GM21737 (cell line): ENCODE measurements at regions not wholly inside any gene's neighbourhood (a gene's known extent, or its start where the extent isn't known, plus 50 kb on each side); places are given as distances from the start of the nearest gene placed in this dataset.
"Not testable (repeated sequence)": the region's sequence is repeated elsewhere in the genome, so short reads cannot be mapped to it uniquely, and the experiment has no call there.

Experiments
- ATAC-seq: cut with Tn5 transposase; IDR thresholded peaks from one replicate; pipeline ENCODE4 v1.9.1; 2021; ENCODE audit warnings: mild to moderate bottlenecking, moderate library complexity; ENCODE audit not compliant: unreplicated experiment

DNA sequence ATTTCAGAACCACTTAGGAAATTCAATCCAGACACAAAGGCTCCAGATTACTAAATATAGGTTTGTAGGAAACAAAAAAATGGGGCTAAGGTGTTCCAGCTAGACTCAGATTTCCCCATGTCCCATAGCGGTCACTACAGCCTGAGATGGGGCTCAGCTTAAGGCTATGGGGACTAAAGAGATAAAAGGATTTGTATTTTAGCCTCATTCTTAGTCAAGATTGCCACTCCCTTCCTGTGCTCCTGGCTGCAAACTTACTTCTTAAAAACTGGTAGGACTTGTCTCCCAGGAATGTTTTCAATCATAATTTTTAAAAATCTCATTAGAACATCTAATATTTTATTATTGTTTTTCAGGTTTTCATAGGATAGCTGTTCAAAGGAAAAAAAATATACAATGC lies 253.8 kb upstream of the DAB2 start:
- ATAC-seq: no peak

DNA sequence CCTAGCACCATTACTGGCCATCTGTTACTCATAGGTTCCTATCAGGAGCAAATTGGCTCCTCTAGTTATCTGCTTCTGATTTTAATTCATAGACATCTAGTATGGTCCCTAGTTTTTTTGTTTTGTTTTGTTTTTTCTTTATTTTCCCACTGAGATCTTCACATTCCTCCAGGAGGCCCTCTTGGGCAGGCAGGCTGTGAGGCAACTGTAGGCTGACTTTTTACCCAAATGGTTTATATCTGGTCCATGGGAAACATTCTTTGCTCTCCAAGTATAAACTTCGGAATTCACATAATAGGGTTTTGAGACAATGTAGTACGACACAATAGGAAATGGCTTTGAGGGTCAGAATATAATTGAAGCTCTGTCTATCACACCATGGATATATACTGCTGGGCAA lies 250.9 kb upstream of the DAB2 start:
- no peak for ATAC-seq

DNA sequence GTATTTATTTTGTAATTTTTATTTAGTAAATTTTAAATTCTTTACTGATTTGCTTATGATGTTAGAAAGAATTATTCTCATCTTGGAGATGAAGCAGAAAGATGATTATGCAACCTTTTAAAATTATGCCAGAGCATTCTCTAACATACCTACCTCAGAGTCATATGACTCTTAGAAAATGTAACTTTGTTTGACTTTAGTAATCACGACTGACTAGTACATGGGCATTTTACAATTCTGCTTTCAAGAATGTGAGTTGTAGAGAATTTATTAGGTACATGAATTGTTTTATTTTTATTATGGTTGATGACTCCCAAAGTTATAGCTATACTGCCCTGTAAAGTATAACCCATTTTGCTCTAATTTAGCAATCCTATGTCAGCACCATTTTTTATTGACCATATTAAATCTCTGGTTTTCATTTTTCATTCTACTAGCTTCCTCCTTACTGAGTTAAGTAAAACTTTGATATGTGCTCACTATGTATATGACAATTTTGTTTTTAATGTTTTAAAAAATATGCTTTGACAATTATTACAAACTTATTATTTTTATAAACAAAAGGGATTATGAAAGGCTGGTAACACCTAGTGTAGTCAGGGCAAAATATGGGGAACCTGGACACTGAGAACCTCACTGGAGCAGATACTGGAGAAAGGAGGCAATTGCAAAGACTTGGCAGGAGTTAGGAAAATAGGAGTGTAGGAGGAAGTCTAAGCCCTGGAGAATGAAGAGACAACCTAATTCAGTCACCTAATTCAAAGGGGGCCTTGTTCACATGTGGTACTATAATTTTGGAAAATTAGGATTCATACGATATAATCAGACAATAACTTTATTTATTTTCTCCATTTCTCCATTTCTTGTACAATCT lies 249.7 kb upstream of the DAB2 start:
- no peak for ATAC-seq

DNA sequence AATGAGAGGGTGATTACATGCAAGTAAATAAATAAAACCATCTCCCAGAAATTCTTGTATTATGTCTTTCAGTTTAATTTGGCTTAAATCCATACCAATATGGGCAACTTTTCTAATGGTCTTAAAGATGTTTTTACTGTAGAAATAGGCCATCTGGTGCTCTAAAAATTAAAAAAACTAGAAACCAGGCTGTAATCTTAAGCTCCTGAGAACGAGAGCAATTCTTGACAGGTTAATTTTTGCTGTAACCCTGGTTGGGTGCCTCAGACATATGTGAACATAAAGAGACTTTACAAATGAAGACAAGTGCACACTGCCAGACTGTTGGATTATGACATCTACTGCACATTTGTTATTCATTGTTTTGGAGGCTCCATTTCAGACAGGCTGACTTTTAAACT lies 246.8 kb upstream of the DAB2 start:
- ATAC-seq: no peak

DNA sequence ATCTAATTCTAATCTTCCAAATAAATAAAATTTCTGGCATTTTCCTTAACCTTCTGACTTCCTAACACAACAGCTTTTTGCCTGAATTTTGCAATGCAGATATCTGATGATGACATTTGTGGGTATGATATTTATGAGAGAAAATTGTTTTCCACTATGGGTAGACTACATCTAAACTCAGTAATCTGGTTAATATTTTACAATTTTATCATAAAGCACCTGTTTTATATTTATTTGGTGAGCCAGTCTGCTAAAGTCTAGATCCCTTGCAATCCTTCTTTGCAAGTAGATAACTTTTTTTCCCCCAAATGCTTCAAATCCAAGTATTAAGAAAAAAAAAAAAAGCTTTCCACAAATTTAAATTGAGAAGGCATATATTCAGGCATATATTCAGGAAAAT lies 246.2 kb upstream of the DAB2 start:
- ATAC-seq: no peak

DNA sequence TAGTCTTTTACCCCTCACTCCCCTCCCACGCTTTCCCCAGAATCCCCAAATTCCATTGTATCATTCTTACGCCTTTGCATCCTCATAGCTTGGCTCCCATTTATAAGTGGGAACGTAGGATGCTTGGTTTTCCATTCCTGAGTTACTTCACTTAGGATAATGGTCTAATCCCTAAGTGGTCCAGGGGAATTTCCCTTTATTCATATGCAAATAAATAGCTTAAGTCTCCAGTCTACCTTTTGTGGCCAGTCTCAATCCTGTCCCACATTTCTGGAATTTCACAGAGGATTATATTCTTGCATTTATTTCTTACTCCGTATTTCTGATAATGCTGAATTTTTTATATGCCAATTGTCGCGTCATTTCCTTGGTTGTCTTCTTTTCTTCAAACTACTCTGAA lies 245.6 kb upstream of the DAB2 start:
- no peak for ATAC-seq

DNA sequence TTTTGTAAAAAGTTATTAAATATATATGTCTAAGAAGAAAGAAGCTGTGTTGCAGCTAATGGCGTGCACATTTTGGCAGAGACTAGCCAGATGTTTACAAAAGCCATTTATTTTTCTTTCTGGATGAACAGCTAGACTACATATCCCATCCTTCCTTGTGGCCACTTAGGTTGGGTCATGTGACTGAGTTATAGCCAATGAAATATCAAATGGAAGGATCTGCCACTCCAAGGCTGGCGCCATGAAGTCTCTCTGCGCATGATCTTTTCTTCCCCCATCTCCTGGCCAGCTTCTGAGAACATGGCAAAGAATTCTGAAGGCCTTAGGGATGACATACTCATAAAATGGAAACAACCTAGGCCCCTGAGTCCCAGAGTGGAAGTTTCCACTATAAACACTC lies 244.2 kb upstream of the DAB2 start:
- ATAC-seq: no peak

DNA sequence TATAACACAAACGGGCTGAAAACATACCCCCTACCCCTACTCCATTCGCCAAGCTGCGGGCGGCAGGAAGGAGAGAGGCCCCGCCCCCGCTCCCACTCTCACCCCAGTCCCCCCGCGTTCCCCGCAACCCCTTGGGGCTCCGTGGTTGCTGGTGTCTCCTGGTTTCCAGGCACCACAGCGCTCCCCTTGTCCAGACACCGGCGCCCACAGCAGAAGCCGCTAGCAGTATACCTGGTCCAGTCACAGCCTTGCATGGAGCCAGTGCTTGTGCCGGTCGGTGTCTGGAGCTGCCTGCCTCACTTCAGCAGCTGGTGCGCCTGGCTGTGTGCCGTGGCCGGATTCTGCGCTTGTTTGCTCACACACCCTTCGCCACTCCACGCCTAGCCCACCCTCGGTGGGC lies 240.5 kb upstream of the DAB2 start:
- ATAC-seq: no peak

DNA sequence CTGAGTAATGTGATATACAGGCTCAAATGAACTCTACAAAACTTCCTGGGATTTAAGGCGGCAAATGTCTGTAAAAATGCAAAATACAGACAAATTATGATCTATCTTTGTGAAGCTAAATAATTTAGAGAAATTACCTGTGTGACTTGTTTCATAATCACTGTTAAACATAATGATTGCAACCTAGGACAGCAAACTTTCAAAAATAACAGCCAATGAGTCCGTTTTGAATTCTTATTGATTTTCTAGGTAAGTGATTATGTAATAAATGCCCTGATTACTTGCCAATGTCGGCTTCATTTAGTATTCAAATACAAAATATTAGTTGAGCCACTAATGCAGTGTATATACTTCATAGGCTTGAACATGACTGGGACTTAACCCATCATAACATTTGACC lies 238.2 kb upstream of the DAB2 start:
- ATAC-seq: no peak

DNA sequence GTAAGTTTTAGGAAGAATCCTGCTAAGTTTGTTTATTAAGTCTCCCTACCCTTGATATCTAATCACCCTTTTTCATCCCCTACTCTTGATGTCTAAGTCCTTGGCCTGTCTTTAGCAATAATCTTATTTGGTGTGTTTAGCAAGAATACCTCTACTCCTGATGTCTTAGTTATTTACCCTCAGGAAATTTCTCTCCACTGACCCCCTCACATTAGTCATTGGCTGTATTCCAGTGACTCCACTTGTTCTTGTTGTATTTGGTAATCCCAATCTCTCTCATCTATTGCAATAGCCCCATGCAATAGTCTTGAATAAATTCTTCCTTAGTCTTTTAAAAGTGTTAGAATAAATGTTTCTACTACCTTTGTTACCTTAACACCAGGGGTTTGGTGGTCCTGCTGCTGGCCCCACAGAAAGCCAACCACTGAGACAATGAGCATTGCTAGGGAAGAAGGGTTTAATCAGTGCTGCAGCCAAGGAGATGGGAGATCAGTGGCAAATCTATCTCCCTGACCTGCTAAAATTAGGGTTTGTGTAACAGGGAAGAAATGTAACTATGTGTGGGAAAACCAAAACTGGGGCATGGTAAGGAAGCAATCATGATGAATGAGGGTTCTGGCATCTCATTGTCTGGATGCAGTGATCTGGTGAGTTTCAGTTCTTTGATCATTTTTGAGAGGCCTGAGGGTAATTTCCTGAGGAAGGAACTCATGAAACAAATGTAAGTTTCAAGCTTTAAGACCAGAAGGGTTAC lies 236.4 kb upstream of the DAB2 start:
- no peak for ATAC-seq

DNA sequence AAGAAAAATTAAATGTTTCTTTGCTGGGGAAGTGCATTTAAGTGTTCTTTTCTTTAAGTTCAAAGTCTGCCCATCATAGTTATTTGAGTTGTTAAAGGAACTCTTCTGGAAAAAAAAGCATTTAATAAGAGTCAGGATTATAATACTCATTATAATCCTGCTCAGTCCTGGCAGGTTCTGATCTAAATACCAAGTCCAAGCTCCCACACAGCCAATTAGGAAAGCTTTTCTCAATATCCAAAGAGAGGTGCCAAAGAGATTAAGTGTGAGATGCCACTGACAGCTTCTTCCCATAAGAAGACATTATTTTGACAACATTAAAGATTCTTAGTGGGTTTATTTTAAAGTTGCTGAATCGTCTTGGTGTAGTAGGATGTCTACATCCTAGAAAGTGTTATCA lies 235.2 kb upstream of the DAB2 start:
- no peak for ATAC-seq

DNA sequence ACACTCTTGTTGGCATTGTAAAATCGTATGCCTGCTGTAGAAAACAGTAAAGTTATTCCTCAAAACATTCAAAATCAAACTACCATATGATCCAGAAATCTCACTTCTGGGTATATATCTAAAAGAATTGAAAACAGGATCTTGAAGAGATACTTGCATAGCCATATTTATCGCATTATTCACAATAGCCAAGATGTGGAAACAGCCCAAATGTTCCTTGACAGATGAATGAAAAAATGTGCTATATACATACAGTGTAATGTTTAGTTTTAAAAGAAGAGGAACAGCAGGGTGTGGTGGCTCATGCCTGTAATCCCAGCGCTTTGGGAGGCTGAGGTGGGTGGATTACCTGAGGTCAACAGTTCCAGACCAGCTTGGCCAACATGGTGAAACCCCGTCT lies 234.1 kb upstream of the DAB2 start:
- ATAC-seq: no peak

DNA sequence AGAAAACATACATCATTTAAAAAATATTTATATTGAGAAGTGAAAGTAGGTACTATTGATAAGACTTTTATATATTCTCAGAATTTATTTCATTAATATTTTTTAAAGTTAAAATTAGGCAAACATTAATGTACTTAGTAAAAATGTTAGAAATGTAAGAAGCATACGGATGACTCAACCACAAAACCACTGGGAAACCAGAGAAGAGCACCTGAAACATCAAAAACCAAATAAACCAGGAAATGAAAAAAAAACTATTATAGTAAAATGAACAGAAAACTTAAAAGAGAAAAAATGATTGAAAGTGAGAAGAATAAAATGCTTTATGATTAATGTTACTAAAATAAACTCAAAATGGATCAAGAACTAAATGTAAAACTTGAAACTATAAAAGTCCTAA lies 233.2 kb upstream of the DAB2 start:
- peak; percentile 67 for ATAC-seq

DNA sequence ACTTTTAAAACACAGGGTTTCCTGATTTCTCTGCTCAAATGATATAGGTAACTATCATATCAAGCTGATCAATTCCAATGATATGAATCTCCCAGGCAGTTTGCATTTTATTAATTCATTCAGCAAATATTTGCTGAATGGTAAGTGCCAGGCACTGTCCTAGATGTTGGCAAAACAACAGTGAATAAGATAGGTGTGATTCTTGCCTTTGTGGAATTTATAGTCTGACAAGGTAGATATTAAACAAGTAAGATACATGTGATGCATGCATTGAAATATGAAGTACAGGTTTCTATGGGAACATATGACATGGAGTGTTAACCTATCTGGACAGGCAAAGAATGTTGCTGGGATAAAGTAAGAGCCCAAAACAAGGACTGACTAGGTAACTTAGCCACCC lies 231.8 kb upstream of the DAB2 start:
- ATAC-seq: no peak

DNA sequence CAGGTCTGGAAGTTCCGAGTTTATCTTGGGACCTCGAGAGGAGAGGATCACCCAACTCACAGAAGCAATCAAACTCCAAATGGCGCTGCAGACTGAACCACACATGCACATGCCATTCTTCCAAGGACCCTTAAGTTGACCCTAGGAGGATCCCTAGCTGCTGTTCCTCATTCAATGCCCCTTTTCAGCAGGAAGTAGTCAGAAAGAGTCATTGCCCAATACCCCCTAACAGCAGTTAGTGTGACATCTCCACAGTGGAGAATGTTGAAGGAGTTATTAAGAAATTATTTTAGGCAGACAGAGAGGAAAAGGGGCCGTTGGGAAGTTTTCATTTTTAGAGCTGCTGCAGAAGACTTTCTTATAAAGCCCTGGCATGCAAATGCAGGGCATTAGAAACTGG lies 229.9 kb upstream of the DAB2 start:
- no peak for ATAC-seq

DNA sequence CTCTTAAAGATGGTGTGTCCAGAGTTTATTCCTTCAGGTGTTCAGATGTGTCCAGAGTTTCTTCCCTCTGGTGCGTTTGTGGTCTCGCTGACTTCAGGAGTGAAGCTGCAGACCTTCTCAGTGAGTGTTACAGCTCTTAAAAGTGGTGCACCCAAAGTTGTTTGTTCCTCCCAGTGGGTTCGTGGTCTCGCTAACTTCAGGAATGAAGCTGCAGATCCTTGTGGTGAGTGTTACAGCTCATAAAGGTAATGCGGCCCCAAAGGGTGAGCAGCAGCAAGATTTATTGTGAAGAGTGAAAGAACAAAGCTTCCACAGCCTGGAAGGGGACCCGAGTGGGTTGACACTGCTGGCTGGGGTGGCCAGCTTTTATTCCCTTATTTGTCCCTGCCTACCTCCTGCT lies 227.7 kb upstream of the DAB2 start:
- ATAC-seq: not testable (repeated sequence)

DNA sequence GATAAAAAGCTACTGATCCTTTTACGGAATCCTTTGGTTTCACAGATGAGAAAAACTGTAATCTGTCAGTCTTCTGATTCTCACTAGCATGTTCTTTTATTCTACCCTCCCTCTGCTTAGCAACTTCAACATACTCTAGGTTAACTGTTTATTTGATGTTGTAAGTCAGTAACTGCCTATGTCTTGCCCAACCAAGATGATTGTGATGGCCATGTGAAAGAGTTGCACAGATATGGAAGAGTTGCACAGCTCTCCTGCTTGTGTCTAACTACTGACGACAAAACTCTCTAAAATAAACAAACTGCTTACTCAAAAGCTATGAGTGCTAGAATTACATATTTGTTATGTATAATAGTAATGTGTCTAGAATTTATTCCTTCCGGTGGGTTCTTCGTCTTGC lies 227.3 kb upstream of the DAB2 start:
- ATAC-seq: no peak

DNA sequence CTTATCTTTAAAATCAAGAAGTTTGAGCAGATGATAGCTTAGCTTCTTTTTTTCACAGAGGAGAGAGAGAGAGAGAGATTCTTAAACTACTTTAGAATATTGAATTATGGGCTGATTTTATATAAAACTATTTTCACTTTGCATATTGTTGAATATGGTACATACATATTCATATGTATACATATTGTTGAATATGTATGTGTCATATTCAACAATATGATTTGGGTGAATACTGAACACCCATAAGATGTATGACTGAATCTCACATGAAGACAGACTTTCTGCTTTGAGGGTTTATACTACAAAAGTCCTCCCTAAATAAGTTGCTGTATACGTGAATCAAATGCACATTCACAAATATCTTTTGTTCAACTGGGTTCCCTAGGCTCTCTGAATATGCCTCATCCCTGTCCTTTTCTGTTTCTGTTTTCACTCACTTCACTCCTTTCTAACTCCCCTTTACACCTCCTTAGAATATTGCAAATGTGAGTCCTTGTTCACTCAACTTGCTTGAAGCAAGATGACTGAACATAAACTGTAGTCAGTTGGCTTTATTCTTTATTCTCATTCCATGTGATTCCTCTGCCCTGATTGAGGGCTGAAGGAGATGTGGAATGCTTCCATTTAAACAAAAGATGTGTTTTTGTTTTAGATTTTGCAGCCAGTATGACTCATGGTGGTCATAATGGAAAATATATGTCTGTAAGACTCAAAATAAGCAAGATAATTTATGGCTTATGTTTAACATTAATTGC lies 225.4 kb upstream of the DAB2 start:
- no peak for ATAC-seq

DNA sequence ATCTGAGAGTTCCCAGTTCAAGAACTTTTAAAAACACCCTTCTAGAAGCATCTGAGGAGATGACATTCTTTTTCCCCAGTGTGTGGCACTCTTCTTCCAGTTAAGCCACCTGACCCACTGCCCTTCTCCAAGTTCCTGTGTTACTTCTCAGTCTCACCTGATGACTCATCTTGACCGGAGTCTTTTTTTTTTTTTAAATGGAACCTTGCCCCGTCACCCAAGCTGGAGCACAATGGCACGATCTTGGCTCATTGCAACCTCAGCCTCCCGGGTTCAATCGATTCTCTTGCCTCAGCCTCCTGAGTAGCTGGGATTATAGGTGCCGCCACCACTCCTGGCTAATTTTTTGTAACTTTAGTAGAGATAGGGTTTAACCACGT lies 224.1 kb upstream of the DAB2 start:
- no peak for ATAC-seq

DNA sequence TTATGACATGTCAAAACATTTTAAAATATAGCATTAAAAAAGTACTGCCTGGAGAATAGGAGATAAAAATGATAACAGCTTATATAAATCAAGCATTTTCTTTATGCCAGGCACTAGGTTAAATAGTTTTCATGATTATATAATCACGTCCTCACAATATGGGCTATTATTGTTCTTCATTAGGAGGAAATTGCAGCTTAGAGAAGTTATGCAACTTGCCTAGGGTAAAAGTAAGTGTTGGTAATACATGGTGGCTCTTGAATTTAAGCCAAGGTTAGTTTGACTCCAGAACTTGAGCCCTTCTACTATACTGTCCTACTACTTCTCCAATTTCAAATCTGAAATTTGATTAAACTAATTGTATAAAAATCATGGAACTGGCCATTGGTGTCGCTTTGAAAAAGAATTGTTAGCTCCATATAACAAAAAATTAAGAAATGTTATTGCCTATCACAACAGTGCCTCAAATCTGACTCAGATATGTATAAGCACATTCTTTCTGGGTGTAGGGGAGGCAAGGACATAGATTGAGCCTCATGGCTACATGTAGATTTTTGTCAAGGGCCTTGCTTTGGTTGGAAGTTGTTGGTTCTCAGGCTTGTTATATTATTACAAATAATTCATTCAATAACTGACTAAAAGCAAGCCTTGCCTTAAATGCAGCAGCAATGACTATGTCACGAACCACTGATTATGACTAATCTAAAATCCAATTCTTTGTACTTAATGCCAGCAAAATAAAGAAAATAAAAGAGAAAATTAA lies 223.5 kb upstream of the DAB2 start:
- ATAC-seq: no peak

DNA sequence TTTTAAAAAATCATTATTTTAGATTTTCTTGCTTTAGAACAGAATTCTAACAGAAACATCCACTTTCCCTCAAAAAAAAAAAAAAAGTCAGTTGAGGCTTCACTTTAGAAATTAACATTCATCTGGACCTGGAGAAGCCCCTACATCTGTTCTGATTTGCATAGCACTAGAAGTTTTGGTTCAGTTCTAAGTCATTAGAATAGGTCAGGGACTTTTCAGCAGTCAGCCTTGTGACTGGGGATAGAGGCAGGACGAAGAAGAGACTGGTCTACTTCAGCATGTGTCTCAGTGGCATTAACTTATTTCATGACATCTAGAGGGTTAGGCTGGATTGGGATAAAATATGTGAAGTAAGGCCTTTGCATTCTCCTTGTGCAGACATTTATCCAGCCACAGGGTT lies 215.8 kb upstream of the DAB2 start:
- ATAC-seq: peak; percentile 94
